ENCODE measurements at regions not wholly inside any gene's neighbourhood (a gene's known extent, or its start where the extent isn't known, plus 50 kb on each side); places are given as distances from the start of the nearest gene placed in this dataset.

DNA sequence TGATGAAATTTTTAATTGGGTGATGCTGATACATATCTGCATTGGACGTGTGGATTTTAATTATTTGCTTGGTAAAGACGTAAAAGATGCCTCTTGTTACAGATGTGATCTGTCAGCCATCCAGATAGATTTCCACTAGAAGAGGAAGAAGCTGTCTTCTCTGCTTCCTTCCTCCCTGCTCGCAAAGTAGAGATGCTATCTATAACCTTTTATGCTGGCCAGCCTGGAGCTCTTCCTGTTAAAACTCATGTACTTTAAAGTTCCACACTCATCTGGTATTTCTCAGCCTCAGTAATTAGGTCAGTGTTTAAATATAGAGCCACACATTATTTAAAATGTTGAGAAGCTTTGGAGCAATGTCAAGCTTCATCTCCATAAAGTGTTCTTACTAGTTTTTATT, 51.2 kb upstream of the TMEM229A start:
- no peak for DNase-seq (ENCODE audit: low read depth)
- TF ChIP-seq, protein P1, sequence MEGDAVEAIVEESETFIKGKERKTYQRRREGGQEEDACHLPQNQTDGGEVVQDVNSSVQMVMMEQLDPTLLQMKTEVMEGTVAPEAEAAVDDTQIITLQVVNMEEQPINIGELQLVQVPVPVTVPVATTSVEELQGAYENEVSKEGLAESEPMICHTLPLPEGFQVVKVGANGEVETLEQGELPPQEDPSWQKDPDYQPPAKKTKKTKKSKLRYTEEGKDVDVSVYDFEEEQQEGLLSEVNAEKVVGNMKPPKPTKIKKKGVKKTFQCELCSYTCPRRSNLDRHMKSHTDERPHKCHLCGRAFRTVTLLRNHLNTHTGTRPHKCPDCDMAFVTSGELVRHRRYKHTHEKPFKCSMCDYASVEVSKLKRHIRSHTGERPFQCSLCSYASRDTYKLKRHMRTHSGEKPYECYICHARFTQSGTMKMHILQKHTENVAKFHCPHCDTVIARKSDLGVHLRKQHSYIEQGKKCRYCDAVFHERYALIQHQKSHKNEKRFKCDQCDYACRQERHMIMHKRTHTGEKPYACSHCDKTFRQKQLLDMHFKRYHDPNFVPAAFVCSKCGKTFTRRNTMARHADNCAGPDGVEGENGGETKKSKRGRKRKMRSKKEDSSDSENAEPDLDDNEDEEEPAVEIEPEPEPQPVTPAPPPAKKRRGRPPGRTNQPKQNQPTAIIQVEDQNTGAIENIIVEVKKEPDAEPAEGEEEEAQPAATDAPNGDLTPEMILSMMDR (conservative IDR thresholded peaks at IDR 0.05; ENCODE audit: low read depth, low read length) = no peak
- no peak overlapping the region for H3K4me3 ChIP-seq (ENCODE audit: low read depth, low read length)
